ENCODE measurements at regions not wholly inside any gene's neighbourhood (a gene's known extent, or its start where the extent isn't known, plus 50 kb on each side); places are given as distances from the start of the nearest gene placed in this dataset.

DNA sequence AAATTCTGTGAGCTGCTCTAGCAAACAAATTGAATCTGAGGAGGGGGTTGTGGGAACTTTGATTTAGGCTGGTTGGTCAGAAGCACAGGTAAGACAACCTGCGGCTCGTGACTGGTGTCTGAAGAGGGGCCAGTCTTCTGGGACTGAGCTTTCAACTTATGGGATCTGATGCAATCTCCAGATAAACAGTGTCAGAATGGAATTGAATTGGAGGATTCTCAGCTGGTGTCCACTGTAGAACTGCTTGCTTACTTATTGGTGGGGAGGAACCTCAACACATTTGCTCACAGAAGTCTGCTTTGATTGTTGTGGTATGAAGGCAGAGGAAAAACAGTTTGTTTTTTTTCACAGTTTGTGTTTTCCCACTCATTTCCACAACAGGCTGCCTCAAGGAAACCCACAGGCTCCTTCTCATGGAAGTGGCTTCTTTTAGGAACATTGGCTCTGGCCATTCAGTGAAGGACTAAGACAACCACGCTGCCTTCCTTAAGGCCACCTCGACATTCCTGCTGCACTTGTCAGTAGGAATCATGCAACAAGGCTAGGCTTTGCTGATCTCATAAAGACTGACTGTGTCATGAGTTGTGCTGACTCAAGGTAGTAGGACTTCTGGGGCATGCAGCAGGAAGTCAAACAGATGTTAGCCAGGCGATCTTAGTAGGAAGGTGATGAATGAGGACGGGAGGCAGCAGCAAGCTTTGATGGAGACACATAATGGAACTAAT, 104.7 kb downstream of the TSN start:
- TF ChIP-seq, protein P1, sequence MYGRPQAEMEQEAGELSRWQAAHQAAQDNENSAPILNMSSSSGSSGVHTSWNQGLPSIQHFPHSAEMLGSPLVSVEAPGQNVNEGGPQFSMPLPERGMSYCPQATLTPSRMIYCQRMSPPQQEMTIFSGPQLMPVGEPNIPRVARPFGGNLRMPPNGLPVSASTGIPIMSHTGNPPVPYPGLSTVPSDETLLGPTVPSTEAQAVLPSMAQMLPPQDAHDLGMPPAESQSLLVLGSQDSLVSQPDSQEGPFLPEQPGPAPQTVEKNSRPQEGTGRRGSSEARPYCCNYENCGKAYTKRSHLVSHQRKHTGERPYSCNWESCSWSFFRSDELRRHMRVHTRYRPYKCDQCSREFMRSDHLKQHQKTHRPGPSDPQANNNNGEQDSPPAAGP (tag by site-specific recombination; IDR thresholded peaks at IDR 0.05), result no peak
- TF ChIP-seq ZNF354C (tag by site-specific recombination; IDR thresholded peaks at IDR 0.05; ENCODE audit: borderline replicate concordance, low read depth) (no peak), ZNF654 (tag by site-specific recombination; IDR thresholded peaks at IDR 0.05; ENCODE audit: low read depth) (no peak), ZFP37 (tag by site-specific recombination; IDR thresholded peaks at IDR 0.05) (no peak)
- Histone ChIP-seq H3K4me1 (ENCODE audit: control insufficient read depth, insufficient read depth, low read length) (no peaks in the 10 kb centered on the region), H3K27ac (ENCODE audit: extremely low read depth, low read depth, low read length) (no peak overlapping the region), H3K36me3 (ENCODE audit: control insufficient read depth in 2 of 2, insufficient read depth in 1 of 2, low read length in 2 of 2) (no peaks in the 10 kb centered on the region), H3K9me3 (ENCODE audit: control insufficient read depth, insufficient read depth, low read depth, low read length) (no peaks in the 10 kb centered on the region), H3K4me3 (ENCODE audit: low read depth, low read length) (no peak overlapping the region)
- ChIA-PET POLR2A (interaction anchor here (1.0 kb wide), 1 partner anchor 32 kb away, joined by 3 read pairs; no protein-coding TSS in a partner anchor), CTCF (interaction anchor here (0.6 to 1.0 kb wide), 4 partner anchors 38 to 471 kb away, joined by 3 to 4 read pairs (median 4); no protein-coding TSS in a partner anchor)

DNA sequence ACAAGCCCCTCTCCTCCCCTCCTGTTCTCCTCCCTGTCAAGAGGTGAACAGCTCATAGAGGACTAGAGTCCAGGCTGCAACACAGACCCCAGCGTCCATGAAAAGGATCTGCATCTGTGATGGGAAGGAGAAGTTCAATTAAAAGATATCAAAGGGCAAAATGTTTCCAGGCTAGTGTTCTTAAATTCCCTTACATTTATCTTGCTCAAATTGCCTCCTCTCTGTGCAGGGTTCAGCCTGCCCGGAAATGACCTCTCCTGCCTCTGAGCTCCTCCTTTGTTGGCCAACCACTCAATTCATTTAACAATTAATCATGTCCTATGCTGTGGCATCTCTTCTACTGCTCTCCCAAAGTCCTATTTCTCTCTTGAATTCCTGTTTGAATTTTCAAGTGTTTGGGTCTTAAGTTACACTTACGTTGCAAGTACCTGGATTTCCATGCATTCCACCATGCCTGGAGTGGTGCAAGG, 105.3 kb downstream of the TSN start:
- H3K9me3 ChIP-seq (ENCODE audit: control insufficient read depth, insufficient read depth, low read depth, low read length), result no peaks in the 10 kb centered on the region
- POLR2A ChIA-PET, result interaction anchor here (1.0 kb wide), 1 partner anchor 33 kb away, joined by 3 read pairs; no protein-coding TSS in a partner anchor
- no peak overlapping the region for H3K4me3 ChIP-seq (ENCODE audit: low read depth, low read length)
- H3K27ac ChIP-seq (ENCODE audit: extremely low read depth, low read depth, low read length), result no peak overlapping the region
- CTCF ChIA-PET, result interaction anchor here (0.7 to 1.0 kb wide), 3 partner anchors 37 to 411 kb away, joined by 3 to 4 read pairs (median 3); no protein-coding TSS in a partner anchor
- no peaks in the 10 kb centered on the region for H3K4me1 ChIP-seq (ENCODE audit: control insufficient read depth, insufficient read depth, low read length)
- H3K36me3 ChIP-seq (ENCODE audit: control insufficient read depth in 2 of 2, insufficient read depth in 1 of 2, low read length in 2 of 2), result no peaks in the 10 kb centered on the region
- no peak for TF ChIP-seq ZNF221 (tag by site-specific recombination; IDR thresholded peaks at IDR 0.05; ENCODE audit: borderline replicate concordance)
- TF ChIP-seq HOXA7 (CRISPR knock-in tag; IDR thresholded peaks at IDR 0.05; ENCODE audit: borderline replicate concordance), result no peak
- no peak for TF ChIP-seq ZNF654 (tag by site-specific recombination; IDR thresholded peaks at IDR 0.05; ENCODE audit: low read depth)
- TF ChIP-seq, protein P2, sequence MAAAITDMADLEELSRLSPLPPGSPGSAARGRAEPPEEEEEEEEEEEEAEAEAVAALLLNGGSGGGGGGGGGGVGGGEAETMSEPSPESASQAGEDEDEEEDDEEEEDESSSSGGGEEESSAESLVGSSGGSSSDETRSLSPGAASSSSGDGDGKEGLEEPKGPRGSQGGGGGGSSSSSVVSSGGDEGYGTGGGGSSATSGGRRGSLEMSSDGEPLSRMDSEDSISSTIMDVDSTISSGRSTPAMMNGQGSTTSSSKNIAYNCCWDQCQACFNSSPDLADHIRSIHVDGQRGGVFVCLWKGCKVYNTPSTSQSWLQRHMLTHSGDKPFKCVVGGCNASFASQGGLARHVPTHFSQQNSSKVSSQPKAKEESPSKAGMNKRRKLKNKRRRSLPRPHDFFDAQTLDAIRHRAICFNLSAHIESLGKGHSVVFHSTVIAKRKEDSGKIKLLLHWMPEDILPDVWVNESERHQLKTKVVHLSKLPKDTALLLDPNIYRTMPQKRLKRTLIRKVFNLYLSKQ (tag by site-specific recombination; IDR thresholded peaks at IDR 0.05; ENCODE audit: borderline replicate concordance), result no peak
- TF ChIP-seq ZNF248 (tag by site-specific recombination; IDR thresholded peaks at IDR 0.05), result no peak
- no peak for TF ChIP-seq ZNF366 (tag by site-specific recombination; conservative IDR thresholded peaks at IDR 0.05)
- TF ChIP-seq ZFP3 (tag by site-specific recombination; IDR thresholded peaks at IDR 0.05; ENCODE audit: low read depth), result no peak
- no peak for TF ChIP-seq ZNF610 (tag by site-specific recombination; IDR thresholded peaks at IDR 0.05; ENCODE audit: borderline replicate concordance)
- no peak for TF ChIP-seq ZNF335 (tag by site-specific recombination; conservative IDR thresholded peaks at IDR 0.05)
- TF ChIP-seq HOXD13 (CRISPR knock-in tag; IDR thresholded peaks at IDR 0.05; ENCODE audit: borderline replicate concordance), result no peak
- TF ChIP-seq ZNF571 (tag by site-specific recombination; IDR thresholded peaks at IDR 0.05), result no peak
- no peak for TF ChIP-seq BCL11A (tag by site-specific recombination; IDR thresholded peaks at IDR 0.05; ENCODE audit: low read depth)

DNA sequence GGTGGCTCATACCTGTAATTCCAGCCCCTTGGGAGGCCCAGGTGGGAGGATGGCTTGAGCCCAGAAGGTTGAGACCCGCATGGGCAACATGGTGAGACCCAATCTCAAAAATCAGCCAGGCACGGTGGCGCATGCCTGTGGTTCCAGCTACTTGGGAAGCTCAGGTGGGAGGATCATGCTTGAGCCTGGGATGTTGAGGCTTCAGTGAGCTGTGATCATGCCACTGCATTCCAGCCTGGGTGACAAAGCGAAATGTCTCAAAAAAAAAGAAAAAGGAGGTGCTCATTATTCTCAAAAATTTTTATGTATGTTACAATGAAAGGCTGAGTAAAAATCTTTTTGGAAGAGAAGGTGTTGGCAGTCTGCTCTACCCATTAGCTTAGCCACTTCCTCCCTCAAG, 106.8 kb downstream of the TSN start:
- H3K27ac ChIP-seq (ENCODE audit: extremely low read depth, low read depth, low read length), result no peak overlapping the region
- no peaks in the 10 kb centered on the region for H3K36me3 ChIP-seq (ENCODE audit: control insufficient read depth in 2 of 2, insufficient read depth in 1 of 2, low read length in 2 of 2)
- CTCF ChIA-PET, result interaction anchor here (1.0 kb wide), 1 partner anchor 8 kb away, joined by 5 read pairs; no protein-coding TSS in a partner anchor
- no peaks in the 10 kb centered on the region for H3K9me3 ChIP-seq (ENCODE audit: control insufficient read depth, insufficient read depth, low read depth, low read length)
- POLR2A ChIA-PET, result no interaction called here
- H3K4me1 ChIP-seq (ENCODE audit: control insufficient read depth, insufficient read depth, low read length), result no peaks in the 10 kb centered on the region
- no peak overlapping the region for H3K4me3 ChIP-seq (ENCODE audit: low read depth, low read length)
- TF ChIP-seq, protein P3, sequence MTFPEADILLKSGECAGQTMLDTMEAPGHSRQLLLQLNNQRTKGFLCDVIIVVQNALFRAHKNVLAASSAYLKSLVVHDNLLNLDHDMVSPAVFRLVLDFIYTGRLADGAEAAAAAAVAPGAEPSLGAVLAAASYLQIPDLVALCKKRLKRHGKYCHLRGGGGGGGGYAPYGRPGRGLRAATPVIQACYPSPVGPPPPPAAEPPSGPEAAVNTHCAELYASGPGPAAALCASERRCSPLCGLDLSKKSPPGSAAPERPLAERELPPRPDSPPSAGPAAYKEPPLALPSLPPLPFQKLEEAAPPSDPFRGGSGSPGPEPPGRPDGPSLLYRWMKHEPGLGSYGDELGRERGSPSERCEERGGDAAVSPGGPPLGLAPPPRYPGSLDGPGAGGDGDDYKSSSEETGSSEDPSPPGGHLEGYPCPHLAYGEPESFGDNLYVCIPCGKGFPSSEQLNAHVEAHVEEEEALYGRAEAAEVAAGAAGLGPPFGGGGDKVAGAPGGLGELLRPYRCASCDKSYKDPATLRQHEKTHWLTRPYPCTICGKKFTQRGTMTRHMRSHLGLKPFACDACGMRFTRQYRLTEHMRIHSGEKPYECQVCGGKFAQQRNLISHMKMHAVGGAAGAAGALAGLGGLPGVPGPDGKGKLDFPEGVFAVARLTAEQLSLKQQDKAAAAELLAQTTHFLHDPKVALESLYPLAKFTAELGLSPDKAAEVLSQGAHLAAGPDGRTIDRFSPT (tag by site-specific recombination; IDR thresholded peaks at IDR 0.05), result no peak
- TF ChIP-seq, protein P4, sequence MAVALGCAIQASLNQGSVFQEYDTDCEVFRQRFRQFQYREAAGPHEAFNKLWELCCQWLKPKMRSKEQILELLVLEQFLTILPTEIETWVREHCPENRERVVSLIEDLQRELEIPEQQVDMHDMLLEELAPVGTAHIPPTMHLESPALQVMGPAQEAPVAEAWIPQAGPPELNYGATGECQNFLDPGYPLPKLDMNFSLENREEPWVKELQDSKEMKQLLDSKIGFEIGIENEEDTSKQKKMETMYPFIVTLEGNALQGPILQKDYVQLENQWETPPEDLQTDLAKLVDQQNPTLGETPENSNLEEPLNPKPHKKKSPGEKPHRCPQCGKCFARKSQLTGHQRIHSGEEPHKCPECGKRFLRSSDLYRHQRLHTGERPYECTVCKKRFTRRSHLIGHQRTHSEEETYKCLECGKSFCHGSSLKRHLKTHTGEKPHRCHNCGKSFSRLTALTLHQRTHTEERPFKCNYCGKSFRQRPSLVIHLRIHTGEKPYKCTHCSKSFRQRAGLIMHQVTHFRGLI (tag by site-specific recombination; IDR thresholded peaks at IDR 0.05), result no peak
- TF ChIP-seq RBAK (tag by site-specific recombination; IDR thresholded peaks at IDR 0.05), result no peak
- TF ChIP-seq, protein P5, sequence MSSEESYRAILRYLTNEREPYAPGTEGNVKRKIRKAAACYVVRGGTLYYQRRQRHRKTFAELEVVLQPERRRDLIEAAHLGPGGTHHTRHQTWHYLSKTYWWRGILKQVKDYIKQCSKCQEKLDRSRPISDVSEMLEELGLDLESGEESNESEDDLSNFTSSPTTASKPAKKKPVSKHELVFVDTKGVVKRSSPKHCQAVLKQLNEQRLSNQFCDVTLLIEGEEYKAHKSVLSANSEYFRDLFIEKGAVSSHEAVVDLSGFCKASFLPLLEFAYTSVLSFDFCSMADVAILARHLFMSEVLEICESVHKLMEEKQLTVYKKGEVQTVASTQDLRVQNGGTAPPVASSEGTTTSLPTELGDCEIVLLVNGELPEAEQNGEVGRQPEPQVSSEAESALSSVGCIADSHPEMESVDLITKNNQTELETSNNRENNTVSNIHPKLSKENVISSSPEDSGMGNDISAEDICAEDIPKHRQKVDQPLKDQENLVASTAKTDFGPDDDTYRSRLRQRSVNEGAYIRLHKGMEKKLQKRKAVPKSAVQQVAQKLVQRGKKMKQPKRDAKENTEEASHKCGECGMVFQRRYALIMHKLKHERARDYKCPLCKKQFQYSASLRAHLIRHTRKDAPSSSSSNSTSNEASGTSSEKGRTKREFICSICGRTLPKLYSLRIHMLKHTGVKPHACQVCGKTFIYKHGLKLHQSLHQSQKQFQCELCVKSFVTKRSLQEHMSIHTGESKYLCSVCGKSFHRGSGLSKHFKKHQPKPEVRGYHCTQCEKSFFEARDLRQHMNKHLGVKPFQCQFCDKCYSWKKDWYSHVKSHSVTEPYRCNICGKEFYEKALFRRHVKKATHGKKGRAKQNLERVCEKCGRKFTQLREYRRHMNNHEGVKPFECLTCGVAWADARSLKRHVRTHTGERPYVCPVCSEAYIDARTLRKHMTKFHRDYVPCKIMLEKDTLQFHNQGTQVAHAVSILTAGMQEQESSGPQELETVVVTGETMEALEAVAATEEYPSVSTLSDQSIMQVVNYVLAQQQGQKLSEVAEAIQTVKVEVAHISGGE (tag by site-specific recombination; conservative IDR thresholded peaks at IDR 0.05; ENCODE audit: low read depth), result no peak
- no peak for TF ChIP-seq ZNF169 (tag by site-specific recombination; IDR thresholded peaks at IDR 0.05)
- no peak for TF ChIP-seq ZXDB (tag by site-specific recombination; IDR thresholded peaks at IDR 0.05)
